Femur (tissue), 1 donor: ENCODE measurements at regions not wholly inside any gene's neighbourhood (a gene's known extent, or its start where the extent isn't known, plus 50 kb on each side); places are given as distances from the start of the nearest gene placed in this dataset.
A peak's percentile ranks its signal among the peaks of the same experiment; 100 is the strongest.

Source experiments
- DNase-seq: peaks from one replicate; pipeline ENCODE4 v3.0.0-alpha.2; 2017

DNA sequence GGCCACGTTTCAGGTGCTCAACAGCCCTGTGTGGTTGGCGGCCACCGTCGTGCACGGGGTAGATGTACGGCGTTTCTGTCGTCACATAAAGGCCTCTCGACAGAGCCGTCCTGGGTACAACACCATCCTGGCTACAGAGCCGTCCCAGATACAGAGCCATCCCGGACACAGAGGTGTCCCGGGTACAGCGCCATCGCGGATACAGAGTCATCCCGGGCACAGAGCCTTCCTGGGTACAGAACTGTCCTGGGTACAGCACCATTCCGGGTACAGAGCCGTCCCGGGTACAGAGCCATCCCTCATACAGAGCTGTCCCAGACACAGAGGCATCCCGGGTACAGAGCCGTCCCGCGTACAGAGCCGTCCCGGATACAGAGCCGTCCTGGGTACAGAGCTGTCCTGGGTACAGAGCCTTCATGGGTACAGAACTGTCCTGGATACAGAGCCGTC, 222.7 kb upstream of the SOX1 start:
- DNase-seq, result no peak

DNA sequence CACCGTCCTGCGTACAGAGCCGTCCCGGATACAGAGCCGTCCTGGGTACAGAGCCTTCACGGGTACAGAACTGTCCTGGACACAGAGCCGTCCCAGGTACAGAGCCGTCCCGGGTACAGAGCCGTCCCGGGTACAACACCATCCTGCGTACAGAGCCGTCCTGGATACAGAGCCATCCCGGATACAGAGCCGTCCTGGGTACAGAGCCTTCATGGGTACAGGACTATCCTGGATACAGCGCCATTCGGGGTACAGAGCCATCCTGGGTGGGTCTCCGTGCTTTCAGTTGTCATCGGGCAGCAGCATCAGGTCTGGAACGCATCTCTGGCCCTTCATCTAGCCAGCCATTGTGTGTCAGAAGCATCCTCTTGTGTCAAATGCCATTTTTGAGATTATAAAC, 222.3 kb upstream of the SOX1 start:
- no peak for DNase-seq

DNA sequence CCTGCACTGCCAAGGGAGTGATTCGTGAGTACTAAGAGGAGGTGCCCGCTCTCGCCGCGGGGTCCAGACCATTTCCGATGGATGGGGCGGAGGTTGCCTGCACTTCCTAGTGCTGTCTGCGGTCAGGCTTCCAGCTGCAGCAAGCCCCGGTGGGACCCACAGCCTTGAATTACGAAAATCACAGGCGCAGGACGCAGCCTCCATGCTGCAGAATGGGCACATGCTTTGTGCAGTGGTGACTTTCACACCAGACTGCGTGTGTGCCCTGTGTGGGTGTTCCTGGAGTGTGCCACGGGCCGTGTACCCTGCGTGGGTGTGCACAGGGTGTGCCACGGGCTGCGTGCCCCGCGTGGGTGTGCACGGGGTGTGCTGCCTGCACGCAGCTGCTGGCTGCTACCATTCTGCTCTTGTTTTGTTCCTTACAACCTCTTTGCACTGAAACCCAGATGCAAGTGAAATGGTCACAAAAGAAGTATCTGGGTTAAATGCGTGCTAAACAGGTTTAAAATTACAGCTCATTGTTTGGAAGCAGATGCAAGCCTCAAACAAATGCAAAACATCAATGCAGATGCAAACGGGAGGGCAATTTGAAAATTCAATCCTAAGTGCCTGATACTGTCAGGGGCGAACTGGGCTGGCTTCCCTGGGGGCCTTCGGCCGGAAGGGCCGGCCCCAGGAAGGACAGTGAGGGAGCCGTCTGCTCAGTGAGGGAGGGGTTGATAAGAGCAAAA, 221.2 kb upstream of the SOX1 start:
- DNase-seq, result no peak

DNA sequence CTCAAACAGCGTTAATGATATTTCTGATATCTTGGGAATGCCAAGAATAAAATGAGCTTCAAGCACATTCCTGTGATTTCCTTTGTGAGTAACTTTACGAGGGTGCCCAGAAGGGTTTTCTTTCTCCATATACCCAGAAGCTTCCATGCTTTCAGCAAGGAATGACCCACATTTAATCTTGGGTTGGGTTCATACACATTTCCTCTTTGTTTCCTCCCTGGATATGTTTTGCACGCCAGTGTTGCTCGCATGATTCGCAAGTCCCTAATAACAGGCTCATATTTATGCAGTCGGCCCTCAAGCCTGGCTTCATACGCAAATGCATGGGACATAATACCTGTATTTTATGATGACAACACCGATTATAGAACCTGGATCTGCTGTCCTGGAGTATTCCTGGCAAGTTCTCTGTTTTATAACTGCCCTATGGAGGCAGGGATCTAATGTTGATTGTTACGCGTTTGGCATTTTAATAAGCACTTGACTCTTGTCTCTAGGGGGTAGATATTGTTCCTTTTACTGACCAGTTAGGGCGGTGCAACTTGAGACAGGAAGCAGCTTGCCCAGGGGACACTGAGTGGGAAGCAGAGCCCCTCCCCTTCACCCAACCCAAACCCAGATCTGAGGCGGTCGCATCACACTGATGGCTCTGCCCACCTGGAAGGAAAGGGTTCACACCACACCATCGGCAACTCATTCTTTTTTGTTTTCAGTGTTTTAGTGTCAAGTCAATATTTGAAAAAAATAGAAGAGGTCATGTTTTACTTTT, 220.4 kb upstream of the SOX1 start:
- no peak for DNase-seq

DNA sequence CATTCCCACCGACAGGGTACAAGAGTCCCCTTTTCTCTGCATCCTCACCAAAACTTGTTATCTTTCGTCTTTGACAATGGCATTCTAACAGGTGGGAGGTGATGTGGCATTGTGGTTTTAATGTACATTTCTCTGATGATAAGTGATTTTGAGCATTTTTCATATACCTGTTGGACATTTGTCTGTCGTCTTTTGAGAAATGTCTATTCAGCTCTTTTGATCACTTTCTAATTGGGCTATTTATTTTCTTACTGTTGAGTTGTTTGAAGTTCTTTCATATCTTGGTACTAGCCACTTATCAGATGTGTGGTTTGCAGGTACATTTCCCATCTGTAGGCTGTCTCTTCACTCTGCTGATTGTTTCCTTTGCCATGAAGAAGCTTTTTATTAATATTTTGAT, 219.0 kb upstream of the SOX1 start:
- no peak for DNase-seq

DNA sequence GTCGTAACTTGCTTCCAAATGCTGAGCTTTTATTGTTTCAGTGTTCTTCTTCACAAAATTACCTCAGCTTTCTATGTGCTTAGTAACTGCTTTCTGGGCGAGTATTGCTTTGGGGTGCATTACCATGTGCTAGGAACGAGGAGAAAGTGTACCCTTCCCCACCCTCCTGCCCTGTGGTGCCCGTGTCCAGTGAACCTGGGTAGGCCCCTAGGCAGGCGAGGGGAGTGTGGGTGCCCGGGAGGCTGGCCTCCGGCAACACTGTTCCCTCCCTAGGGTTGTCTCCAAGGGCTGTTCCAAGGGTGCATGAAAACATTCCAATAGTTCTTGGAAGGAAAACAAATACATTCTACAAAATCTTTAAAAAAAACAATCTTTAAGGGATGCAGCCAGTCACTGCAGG, 216.5 kb upstream of the SOX1 start:
- no peak for DNase-seq

DNA sequence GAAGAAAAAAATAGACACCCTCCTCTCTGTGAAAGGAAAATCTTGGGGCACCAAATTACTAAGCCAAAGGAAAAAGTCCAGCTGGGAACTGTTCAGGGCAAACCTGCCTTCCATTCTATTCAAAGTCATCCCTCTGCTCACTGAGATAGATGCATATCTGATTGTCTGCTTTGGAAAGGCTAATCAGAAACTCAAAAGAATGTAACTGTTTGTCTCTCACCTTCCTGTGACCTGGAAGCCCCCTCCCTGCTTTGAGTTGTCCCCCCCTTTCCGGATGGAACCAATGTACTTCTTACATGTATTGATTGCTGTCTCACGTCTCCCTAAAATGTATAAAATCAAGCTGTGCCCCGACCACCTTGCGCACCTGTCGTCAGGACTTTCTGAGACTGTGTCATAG, 216.0 kb upstream of the SOX1 start:
- DNase-seq, result no peak

DNA sequence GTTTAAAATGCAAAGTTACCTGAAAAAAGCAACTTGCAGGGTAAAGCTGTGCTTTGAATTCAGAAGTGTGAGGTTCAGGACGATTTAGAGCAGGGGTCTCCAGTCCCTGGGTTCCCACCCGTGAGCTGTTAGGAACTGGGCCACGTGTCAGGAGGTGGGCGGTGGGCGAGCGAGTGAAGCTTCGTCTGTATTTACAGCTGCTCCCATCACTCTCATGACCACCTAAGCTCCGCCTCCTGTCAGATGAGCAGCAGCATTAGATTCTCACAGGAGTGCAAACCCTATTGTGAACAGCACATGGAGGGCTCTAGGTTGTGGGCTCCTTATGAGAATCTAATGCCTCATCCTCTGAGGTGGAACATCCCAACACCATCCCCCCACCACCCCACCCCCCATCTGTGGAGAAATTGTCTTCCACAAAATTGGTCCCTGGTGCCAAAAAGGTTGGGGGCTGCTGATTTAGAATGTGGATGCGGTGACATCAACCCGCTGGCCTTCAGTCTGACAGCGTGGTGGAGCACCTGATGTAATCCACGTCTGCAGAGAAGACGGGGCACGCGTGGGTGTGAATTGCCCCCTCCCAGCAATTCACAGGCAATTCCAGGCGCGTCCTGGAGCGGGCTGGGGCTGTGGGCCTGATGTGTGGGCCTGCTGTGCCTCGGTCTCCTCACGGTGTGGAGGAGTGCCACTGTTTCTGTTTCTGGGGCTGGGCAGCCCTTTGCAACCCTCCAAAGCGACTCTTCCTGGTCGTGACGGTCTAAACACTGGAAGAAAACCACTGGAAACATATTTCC, 214.0 kb upstream of the SOX1 start:
- DNase-seq, result peak; percentile 28

DNA sequence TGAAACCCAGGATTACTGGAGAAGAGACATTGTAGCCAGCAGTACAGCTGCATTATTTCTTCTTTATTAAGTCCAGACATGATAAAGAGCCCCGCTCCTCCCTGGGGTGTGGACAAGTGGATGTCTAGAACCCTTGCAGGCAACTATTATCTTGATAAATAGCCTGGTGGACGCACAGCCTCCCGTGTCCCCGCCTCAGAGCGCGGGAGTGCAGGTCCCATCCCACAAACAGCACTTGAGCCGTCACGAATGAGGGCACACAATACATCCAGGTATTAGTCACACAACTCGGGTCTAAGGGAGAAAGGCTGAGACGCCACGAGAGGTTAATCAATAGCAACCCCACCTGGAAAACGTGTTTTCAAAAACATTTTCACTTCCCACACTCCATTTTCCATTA, 213.2 kb upstream of the SOX1 start:
- DNase-seq, result no peak

DNA sequence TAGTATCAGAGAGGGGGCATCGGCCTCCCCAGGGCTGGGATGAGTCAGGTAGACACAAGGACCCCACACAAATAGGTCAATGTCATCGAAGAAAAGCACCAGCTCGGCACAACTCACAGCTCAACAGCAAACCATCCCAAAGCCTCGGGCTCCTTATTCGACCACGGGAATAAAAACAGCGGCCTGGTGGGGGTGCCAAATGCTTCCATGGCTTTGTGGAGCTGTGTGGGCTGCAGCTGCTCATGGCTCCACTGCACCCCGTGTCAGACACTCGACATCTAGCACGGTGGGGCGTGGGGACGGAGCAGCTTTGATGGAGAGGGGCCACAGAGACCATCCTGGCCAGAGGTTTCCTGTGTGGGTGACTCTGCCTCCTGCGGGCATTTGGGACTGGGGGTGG, 212.5 kb upstream of the SOX1 start:
- DNase-seq, result no peak

DNA sequence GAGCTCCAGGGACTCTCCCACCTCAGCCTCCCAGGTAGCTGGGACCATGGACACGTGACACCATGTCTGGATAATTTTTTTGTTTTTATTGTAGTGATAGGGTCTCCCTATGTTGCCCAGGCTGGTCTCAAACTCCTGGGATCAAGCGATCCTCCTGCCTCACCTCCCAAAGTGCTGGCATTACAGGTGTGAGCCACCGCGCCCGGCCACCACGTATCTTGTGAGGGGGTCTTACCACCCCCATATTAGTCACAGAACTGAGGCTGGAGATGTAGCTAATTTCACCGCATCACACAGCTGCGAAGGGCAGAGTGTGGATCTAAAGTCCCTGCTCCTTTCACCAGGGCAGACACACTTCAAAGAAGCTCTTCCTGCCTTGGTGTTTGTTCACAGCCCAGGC, 211.8 kb upstream of the SOX1 start:
- DNase-seq, result no peak

DNA sequence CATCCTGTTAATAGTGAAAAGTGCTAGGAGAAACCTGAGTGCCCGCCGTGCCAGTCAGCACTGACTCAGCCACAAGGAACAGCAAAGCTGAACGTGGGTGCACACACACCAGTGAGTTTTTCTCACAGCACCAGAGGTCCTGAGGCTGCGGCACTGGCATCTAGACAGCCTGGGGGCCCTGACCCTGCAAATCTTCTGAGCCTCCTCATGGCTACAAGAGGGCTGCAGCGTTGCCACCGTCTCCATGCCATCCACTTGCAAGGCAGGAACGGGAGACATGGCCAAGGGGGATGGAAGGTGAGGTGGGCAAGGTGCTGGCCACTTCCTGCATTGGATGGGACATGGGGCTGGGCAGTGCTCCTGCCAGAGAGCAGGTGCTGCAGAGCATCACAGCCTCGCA, 211.2 kb upstream of the SOX1 start:
- DNase-seq, result no peak

DNA sequence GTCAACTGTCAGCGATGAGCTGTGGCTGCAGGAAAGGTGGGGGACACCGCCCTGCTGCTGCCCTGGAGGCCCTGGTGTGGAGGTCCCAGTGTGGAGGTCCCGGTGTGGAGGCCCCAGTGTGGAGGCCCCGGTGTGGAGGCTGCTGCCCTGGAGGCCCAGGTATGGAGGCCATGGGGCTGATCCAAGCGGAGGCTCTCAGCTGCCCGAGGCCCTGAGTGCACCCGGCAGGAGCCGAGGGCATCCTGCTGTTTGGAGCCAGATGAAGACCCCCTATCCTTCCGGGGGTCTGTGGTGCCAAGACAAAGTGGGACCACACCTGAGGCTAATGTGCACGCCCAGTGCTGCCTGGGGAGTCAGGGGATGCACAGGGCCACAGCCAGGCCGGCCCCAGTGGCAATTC, 210.4 kb upstream of the SOX1 start:
- DNase-seq, result no peak

DNA sequence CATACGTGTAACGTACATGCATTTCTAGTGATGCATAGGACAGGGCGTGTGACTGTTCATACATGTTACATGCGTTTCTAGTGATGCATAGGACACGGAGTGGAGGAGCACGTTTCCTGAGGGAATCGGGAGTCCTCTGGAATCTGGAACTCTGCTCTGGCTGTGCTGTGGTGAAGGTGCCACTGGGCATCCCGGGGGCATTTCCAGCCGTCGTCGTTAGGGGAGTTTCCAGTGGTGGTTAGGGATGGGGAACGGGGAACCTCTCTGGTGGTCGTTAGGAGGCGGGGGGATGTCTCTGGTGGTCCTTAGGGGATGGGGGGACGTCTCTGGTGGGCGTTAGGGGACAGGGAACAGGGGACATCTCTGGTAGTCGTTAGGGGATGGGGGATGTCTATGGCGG, 209.6 kb upstream of the SOX1 start:
- DNase-seq, result no peak

DNA sequence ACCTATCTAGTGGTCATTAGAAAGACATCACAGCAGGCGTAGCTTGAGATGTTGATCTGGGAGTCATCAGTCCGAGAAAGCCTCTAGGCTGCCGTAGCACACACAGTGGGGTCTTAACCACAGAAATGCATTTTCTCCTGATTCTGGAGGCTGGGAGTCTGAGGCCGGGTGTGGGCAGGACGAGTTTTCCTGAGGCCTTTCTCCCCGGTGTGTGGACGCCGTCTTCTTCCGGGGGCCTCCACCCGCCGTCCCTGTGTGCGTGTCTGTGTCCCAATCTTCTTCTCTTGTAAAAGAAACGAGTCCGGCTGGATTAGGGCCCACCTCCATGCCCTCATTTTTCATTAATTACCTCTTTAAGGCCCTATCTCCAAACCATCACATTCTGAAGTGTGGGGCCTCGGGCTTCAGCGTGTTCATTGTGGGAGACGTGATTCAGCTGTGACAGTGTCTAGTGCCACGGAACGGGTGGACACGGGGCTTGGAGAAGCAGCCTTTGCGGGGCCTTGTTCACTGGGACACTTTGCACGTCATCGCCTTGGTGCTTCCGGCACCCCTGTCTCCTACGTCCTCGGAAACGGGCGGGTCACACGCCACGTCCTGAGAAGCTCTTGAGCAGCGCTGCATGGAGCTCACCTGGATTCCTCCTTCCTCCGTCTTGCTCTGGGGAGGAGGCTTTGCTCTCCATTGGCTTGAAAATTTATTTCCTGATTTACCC, 208.9 kb upstream of the SOX1 start:
- DNase-seq, result no peak

DNA sequence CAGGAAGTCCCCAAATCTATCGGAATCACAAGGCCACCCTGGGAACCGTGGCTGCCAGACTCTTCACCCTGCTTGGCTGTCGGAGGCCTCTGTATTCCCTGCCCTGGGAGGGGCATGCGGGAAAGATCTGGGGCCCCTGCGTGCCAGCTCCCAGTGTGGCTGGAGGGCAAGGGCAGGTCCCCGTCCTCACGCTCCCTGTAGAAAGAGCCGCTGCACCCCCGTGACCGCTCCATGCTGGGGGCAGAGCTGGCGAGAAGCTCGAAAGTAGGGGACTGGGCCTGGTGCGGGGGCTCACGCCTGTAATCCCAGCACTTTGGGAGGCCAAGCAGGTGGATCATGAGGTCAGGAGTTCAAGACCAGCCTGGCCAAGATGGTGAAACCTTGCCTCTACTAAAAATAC, 208.4 kb upstream of the SOX1 start:
- no peak for DNase-seq

DNA sequence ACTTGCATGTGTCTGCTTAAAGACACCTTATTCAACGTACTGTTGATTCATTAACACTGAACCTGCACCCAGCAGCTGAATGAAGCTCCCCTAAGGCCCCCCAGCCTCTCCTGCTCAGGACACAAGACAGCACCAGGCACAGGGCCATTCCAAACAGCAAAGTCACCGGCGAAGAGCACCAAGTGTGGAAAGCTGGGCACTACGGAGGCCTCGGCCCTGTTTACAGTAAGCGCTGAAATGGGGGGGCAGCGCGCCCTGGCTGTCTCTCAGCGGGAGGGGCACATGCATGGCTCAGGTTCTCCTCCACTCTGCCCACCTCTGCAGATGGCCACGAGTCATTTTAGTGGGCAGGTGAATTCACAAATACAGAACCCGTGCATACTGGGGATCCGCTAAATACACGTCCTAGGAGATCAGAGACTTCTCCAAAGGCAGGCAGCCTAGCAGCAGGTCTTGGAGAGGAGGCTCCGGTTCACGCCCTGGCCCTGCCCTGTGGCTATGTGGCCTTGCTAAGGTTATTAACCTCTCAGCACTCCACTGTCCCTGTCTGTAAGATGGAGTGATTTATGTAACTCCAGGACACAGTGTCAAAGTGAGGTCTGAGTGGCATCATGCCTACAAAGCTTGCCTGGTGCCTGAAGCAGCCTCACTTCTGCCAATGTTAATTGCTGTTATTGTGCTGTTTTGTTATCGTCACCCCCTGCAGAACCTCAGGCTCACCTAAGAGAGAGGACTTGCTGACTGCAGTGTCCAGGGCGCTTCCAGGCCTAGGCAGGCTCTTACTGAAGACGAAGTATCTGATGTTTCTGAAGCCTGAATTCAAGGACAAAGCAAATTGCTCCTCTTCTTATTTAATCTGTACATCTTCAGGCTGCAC, 207.4 kb upstream of the SOX1 start:
- no peak for DNase-seq

DNA sequence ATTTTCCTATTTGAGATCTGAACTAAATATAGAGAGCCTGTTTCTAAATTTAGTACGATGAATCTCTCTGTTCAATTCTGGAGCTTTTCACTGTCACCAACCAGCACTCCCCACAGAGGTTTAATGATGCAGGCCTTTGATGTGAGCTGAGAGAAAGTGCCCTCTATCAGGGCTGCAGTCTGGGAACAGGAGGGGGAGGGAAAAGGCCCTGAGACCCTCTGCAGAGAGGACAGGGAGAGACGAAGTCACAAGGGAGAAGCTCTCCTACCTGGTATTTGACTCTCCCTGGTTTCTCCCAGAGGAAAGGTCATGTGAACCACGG, 206.8 kb upstream of the SOX1 start:
- DNase-seq, result no peak

DNA sequence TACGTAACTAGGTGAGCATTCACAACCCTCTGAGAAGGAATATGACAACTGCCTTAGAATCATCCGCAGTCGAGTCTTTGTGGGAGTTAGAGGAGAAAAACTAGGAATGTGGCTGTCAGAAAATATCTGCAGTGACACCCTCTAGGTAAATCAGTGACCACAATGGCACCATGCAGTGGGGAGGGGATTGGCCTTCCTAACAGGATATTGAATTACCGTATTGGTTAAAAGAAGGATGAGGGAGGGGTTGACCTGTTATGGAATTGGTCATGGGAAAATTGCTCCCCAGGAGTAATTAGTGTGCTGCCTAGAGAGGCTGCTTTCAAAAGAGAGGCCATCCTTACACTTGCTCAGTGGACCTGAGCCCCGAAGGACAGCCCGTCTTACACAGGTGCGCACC, 205.6 kb upstream of the SOX1 start:
- DNase-seq, result no peak

DNA sequence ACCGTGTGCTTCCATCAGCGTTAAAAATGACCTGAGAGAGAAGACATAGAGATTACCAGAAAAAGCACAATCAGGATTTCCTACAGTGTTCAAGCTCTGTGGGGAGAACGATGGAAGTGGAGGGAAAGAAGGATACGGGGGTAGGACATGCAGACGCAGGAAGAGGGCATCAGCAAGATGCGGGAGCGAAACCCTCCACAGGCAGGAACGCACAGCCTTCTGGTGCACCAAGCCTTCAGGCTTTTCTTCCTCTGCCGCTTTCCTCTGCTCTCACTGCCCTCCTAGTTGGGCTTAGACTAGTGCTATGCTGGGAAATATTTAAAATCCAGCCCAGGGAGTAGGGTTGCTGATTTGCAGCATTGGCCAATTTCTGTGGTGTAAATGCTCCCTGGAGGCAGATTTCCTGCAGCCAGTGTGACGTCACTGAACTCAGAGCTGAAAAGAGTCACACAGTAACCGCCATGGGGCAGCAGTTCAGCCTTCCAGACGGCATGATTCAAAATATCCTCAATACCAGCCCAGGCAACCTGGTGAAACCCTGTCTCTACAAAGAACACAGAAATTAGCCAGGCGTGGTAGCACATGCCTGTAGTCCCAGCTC, 205.1 kb upstream of the SOX1 start:
- no peak for DNase-seq

DNA sequence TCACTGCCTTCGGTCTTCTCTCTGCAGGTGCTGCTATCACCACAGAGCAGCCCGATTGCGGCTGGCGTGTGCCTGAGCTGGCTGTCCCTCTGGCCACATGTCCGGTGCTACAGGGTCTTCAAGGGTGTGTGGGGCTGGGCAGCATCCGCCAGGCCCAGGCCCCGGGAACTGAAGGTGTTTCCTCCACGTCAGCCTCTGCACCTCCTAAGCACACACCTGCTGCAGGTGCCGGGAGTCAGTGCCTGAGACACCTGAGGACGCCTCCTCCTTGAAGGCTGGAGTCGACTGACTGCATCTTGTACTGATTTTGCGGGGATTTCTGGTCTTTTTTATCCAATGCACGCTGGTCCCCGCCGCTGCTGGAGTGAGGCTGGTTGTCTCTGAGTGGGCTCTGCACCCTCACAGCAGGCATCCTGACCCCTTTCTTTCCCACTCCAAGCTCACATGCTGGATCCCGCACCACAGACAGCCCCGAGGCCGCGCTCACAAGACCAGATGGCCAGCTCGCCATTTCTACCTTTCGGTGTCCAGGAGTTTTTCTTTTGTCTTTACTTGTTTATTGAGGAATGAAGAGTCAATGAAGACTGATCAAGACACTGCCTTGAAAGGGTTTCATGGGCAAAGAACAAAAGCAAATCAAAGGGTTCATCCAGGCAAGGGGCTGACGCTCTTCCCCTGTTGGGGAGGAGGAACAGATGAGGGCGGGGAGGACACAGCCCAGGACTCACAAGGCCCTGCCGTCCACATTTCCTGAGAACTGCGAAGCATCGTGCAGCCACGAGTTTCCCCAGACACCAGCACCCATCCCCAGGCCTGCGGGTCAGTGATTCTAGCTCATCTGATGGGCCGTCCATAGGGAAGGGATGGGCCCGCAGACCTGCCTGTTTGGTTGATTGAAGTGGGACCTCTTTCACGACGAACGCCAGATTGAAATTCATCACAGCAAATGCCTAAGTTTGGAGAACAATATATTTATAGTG, 203.8 kb upstream of the SOX1 start:
- no peak for DNase-seq
